Left renal cortex interstitium (tissue), 4 donors: ENCODE measurements at regions not wholly inside any gene's neighbourhood (a gene's known extent, or its start where the extent isn't known, plus 50 kb on each side); places are given as distances from the start of the nearest gene placed in this dataset.

Experiments
- DNase-seq, 4 donors: peaks; one replicate each; pipeline ENCODE4 v3.0.0-alpha.2; 2013; ENCODE audit warnings: low read depth in 4 of 4, low spot score in 2 of 4, missing footprints in 1 of 4

DNA sequence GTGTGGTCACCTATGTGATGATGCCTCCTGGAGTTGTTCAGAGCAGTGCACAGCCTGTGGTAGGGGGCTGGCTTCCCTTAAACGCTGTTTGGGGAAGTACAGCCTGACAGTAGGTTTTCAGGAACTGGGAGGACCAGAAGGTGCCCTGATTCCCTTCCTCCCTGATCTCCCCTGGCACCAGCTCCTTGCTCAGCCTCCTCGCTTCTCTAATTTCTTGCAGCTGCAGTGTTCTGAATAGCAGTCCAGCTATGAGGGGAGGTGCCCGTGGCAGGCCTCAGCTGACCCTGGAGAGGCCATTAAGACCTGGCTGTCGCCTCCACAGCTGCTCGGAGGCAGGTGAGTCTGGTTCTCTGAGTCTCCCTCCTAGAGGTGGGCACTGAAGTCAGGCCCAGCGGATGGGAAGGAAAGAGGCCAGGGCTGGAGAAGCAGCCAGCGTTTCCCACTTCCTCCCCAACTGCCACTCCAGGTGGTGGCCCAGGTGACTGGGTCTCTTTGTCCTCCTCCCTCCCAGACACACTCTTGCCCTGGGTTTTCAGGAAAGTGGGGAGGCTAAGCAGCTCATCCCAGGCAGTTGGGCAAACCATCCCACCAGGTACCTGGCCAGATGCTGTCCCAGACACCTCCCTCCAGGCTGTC lies 52.0 kb upstream of the RPL11 start:
- DNase-seq = no peak

DNA sequence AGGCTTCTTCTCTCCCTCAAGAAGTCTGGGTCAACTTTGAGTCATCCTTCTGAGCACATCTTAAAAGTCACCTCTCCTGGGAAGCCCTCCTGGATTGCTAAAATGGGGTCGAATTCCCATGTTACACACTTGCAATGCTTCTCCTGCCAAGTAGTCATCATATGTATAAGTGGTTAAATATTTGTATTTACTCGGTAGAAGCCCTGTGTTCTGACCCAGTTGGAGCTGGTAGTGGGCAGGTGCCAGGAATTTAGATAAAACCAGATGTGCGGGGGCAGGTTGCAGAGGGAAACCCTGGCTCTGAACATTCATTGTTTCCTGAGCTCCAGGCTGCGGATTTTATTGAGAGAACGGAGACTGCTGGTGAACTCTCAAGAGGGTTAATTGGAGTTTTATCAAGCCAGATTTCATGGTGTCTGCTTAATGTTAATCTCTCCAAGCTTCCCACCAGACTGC lies 52.8 kb upstream of the RPL11 start:
- DNase-seq = no peak

DNA sequence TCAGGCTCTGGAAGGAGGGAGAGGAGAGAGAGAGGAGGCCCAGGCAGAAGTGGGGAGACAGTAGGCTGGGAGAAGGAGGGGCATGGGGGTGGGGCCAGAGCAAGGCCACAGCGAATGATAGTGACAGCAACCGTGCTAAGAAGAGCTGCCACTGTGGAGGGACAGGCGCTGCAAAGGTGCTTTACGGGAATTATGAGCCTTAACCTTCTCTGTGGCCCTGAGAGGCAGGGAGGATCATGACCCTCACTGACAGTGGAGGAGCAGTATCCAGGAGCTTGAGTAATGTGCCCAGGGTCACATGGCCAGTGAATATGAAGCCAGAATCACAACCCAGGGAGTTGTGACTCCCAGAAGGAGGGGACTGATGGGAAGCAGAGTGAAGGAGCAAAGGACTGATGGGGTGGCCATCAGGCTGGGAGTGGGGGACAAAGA lies 53.4 kb upstream of the RPL11 start:
- no peak for DNase-seq

DNA sequence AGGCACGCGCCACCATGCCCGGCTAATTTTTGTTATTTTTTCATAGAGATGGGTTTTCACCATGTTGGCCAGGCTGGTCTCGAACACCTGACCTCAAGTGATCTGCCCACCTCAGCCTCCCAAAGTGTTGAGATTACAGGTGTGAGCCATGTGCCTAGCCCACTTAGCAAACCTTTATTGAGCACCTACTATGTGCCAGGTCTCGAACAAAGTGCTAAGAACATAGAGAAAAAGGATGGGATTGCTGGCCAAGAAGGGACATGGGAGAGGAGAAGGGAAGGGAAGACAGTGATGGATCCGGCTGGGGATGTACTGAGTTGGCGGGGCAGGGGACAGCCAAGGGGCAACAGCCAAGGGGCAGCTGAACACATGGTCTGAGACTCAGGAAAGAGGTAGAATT lies 55.6 kb upstream of the RPL11 start:
- DNase-seq = no peak

DNA sequence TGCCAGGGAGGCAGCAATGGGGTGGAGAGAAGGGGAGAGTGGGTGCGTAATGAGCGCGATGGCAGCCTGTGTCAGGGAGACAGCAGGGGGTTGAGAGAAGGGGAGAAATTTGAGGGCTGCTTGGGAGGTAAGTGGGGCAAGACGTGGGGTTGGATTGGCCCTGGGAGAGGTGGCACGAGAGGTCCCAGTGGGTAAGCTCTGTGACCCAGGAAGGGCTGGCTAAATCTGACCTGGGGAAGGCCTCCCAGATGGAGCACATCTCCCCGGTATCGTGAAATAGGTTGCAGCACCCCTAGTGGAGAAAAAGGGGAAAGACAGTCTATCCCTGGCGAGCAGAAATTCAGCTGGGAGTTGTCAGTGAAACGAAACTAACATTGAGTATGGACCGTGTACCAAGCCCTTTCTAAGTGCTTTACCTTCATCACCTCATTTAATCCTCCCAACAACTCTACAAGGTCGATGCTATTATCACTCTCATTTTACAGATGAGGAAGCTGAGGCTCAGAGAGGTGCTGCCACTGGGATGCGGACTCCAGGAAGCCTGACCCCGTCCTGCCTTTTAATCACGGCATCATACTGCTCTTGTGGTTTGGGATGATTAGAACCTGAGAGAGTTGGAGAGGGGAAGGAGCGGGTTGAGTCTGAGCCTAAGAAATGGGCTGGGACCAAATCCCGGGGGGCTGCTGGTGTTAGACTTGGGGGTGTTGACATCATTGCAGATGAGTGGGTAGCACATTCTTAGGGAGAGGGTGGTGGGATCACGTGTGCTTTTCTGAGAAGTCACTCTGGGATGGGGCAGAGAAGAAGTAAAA lies 56.6 kb upstream of the RPL11 start:
- DNase-seq = peak in 3 of 4 donors; percentile 56 to 80 (median 61)

DNA sequence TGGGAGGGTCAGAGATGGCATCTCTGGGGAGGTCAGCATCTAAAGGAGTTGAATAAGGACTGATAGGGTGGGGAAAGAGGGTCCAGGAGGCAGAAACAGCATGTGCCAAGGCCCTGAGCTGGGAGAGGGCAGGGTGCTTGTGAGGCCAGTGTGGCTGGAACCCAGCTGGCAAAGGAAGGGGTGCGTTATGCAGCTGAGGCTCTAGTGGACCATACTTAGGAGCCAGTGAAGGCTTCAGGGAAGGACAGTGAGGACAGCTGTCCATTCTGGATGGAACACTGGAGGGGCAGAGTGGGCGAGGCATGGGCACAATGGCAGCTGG lies 57.1 kb upstream of the RPL11 start:
- no peak for DNase-seq

DNA sequence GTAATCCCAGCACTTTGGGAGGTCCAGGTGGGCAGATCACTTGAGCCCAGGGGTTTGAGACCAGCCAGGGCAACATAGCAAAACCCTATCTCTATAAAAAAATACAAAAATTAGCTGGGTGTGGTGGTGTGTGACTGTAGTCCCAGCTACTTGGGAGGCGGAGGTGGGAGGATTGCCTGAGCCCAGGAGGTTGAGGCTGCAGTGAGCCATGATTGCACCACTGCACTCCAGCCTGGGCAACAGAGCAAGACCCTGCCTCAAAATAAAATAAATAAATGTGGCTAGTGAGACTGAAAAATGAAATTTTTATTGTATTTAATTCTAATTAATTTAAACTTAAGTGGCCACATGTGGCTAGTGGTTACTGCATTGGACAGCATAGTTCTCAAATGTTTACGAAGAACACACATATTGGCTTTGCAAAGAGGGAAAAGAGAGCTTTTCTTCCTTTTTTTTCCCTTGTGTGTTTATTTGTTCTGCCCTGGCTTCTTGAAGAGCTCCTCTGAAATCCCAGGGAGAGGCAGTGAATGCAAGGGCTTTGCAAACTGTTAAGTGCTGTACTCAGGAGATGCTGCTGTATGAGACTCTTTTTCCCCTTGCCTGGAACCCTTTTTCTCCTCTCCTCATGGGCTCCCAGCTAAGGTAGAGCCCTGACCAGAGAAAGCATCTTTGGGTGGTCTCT lies 59.0 kb upstream of the RPL11 start:
- no peak for DNase-seq

DNA sequence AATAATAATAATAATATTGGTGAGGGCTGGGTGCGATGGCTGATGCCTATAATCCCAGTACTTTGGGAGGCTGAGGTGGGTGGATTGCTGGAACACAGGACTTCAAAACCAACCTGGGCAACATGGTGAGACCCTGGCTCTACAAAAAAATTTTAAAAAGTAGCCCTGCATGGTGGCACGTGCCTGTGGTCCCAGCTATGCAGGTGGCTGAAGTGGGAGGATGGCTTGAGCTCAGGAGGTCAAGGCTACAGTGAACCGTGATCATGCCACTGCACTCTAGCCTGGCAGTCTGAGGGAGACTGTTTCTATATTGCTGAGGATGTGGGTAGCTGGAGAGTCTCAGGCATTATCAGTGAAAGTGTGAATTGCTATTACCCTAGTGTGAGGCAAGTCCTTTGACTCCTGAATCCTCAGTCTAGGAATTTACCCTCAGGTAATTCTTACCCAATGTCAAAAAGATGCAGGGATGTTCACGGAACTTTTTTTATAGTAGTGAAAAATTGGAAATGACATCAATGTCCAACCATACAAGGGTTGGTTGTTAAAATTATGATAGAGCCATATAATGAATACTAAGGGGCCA lies 61.8 kb upstream of the RPL11 start:
- DNase-seq = no peak

DNA sequence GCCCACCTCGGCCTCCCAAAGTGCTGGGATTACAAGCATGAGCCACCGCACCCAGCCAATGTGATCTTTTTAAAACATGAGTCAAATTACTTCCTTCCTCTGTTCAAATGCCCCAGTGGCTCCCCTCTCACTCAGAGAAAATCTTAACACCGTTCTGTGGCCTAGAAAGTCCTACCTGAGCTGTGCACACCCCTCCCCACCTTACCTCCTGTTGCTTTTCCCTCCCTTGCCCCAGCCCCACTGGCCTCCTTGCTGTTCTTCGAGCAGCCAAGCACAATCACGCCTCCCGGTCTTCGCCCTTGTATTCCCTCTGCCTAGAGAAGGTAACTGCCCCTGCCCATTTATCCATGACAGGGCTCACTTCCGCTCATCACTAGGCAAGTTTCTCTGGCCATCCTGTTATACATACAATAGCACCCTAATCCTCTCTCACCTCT lies 62.6 kb upstream of the RPL11 start:
- DNase-seq = no peak

DNA sequence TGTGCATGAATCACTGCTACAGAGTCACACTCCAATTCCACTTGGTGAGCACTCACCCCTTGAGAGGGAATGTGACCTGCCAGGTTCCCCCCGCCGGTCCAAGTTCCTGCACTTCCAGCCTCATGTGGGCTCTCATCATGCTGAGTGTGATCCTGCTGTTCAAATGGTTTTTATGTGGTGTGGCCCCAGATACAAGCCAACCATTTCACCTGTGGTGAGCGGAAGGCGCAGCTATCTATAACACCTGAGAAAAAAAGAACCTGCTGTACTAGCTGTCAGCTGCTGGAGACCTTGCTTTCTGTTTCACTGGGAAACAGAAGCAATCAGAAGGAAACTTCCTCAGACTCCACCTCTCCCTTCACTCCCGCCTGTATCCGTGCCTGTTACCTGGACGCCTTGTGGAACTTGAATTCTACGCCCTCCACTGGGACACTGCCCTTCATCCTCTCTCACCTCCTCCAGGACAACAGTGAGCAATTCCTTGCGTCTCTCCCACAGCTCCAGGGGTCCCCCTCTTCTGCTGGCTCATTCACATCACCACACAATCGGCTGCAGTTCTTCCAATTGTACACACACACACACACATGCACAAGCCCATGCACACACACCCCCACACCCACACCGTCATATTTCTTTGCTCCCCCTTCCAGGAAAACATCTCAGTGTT lies 64.4 kb upstream of the RPL11 start:
- no peak for DNase-seq

DNA sequence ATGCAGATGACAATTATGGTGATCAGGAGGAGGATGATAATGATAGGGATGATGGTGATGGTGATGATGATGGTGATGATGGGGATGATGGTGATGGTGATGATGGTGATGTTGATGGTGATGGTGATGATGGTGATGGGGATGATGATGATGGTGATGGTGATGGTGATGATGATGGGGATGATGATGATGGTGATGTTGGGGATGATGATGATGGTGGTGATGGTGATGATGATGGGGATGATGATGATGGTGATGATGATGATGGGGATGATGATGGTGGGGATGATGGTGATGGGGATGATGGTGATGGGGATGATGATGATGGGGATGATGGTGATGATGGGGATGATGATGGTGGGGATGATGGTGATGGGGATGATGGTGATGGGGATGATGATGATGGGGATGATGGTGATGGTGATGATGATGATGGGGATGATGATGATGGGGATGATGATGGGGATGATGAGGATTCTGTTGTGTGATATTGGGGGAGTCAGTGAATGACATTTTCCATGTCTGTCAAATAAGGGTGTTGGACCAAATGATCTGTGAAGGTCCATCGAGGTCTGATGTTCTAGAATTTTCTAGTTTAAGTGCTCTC lies 65.6 kb upstream of the RPL11 start:
- DNase-seq = no peak

DNA sequence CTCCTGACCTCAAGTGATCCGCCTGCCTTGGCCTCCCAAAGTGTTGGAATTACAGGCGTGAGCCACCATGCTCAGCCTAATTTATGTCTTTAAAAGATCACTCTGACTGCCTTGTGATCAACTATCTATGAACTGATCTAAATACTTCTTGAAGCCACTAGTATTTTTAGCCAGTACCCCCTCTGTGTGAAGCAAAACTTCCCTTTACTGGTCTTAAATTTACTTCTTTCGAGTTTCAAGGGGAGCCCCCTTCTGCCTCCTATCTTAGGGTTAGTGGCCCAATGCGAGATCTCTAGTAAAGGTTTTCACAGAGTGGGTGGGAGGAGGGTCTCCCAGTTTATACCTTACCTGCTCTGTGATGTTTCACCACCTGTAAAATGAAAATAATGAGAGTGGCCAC lies 66.1 kb upstream of the RPL11 start:
- DNase-seq = no peak

DNA sequence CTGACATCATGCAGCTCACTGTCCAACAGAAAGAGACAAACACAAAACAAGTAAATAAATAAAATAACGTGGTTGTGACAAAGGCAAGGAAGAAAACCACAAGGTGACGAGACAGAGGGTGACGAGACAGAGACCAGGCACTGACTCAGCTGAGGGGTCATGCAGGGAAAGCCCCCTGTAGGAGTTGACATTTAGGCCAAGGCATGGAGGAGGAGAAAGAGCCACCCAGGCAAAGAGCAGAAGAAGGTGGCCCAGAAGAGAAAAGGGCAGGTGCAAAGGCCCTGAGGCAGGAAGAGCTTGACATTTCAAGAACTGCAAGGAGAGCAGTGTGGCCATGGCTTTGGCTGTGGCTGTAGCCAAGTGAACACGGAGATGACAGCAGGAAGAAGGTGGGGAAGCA lies 65.1 kb upstream of the ID3 start:
- no peak for DNase-seq

DNA sequence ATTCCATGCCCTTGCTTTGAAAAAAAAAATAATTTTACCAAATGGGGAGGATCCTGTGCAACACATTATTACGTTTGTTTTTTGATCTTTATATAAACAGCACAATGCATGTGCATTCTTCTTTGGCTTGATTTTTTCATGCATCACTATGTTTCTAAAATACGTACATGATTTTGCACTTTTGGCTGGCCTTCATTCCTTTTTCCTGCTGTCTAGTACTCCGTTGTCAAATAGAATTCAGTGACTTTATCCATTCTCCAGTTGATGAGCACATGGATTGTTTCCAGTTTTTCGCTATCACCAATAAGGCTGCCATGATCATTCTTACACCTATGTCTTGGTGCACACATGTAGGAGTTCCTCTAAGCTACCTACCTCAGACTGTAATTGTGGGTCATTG lies 63.0 kb upstream of the ID3 start:
- DNase-seq = no peak

DNA sequence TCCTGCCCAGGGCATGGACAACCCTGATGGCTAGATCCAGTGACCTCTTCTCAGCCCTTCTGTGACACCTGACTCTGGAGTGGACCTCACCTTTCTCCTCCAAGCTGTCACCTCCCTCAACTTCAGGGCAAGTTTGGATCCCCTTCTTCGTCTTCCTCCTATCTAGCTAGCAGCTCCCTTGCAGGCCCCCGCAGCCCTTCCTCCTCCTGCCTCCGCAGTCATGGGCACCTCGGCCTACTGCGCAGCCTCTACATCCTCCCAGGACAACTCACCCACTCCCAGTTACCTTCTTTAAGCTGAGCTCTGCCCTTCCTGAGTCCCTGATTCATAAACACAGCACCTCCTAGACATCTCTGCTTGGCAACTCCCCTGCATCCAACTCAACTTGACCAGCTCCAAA lies 61.3 kb upstream of the ID3 start:
- DNase-seq = no peak

DNA sequence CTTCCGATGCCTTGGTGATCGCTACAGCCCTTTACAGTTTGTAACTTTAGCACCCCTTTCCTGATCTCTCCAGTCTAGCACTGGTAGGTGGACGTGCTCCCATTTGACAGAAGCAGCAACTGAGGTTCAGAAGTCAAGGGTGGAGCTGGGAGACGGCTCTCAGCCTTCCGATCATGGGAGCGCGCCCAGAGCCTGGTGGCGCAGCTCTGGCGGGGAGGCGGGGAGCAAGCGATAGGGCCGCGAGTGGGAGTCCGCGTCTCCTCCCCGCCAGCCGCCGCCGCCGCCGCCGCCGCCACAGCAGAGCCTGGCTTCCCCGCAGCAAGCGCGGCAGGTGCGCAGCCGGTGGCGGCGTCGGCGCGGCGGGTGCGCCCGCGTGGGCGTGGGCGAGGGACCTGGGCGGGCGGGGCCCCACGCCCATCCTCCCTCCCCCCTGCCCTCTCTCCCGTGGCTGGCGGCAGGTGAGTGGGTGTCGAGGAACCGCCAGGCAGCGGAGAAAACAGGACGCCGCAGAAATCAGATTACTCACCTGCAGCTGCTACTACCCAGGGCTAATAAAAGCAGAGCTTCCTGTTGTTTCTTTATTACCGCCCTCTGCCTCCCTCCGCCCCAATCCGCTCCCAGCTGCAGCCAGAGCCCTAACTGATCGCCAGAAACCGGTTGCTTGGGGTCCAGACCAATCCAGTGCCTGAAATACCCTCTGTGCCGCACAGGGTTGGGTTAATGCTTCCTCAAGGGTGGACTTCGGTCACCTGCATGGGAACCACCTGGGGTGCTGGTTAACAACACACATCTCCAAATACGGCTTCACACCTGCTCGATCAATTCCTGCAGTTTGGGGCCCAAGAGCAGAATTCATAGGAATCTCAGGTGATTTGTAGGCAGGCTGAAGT lies 60.2 kb upstream of the ID3 start:
- no peak for DNase-seq

DNA sequence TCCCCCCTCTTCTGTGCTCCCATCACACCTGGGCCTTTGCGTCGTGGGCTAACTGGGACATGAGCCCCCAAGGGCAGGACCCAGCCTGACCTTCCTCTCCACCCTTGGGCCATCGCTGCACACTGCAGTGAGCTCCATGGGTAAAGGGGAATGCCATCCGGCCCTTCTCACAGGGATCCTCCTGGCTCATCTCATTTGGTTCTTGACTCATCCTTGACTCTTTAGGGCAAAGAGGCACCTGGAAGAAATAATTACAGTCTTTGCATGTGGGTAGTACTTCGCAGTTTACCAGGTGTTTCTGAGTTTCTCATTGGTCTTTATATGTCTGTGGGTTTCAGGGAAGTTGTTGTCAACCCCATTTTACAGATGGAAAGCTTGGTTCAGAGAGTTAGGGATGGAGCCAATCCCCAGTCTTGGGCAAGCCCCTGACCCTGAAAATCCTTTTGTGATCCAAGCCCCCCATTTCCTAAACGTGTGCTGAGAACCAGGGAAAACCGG lies 59.3 kb upstream of the ID3 start:
- no peak for DNase-seq

DNA sequence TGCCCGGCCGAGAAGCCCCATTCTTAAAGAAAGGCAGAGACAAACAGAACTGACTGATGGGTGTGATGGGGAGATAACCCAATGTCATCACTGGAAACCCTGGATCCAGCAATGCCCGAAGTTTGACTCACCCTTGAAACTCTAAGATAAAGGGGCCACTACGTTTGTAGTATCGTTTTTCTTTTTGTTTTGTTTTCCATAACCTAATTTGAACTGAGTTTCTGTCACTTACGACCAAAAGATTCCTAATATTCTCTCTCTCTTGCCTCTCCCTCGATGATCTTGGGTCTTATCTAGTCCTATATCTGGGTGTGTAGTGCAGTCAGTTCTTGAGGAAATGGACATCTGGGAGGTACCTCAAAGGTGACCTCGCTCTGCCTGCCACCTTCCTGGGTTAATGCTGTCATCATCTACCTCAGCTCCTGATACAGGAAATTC lies 57.8 kb upstream of the ID3 start:
- no peak for DNase-seq

DNA sequence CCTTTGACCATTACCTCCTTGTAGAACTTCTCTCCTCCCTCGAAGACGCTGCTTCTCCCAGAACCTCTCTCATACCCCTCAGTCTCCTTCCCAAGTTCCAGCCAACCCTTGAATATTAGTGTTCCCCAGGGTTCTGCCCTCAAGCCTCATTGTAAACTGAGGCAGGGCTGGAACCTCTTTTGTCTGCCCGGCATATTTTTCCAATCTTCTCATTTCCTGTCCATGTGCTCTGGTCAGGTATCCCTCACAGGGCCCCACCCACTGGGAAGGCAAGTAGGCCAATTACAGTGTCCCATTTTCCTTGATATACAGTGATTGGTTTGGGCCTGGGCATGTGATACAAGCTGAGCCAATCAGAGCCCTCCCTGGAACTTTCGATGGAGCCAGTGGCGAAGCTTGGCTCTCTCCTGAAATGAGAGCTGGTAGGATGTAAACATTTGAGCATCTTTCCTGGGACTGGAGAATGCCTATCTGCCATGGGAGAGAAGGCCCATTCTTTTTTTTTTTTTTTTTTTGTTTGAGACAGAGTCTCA lies 57.1 kb upstream of the ID3 start:
- no peak for DNase-seq
